BJ (cell line): ENCODE measurements at regions not wholly inside any gene's neighbourhood (a gene's known extent, or its start where the extent isn't known, plus 50 kb on each side); places are given as distances from the start of the nearest gene placed in this dataset.

Experiments
- CTCF ChIA-PET: fragments of 350-600 bp; formaldehyde crosslinking; extraction: SDS; loops from one replicate; lab custom pipeline; 2021; ENCODE audit warnings: antibody characterized with exemption, inconsistent platforms; lab: Yijun Ruan, JAX
- POLR2A ChIA-PET: fragments of 300-600 bp; sonication (Branson Sonifier 250); formaldehyde crosslinking; extraction: SDS; loops from one replicate; lab custom pipeline; 2021; ENCODE audit warnings: antibody characterized with exemption; lab: Charles Lee
- DNase-seq: peaks from one replicate; pipeline ENCODE4 v3.0.0-alpha.2; 2011; ENCODE audit warnings: low read depth
- H3K27me3 ChIP-seq: 2 replicates; pipeline ENCODE4 v1.6.0; 2011; ENCODE audit warnings: low read length; ENCODE audit not compliant: control insufficient read depth, insufficient read depth
- H3K36me3 ChIP-seq: 2 replicates; pipeline ENCODE4 v1.5.1; 2011; ENCODE audit warnings: low read length; ENCODE audit not compliant: control insufficient read depth, insufficient read depth
- H3K4me3 ChIP-seq: 2 replicates; pipeline ENCODE4 v1.5.1; 2011; ENCODE audit warnings: low read depth, mild to moderate bottlenecking, control low read depth, low read length
- TF ChIP-seq, protein P1 (sequence below): IDR thresholded peaks from 2 replicates; pipeline ENCODE4 v1.5.1; 2011; ENCODE audit warnings: low read depth, mild to moderate bottlenecking, control low read depth, inconsistent platforms, low read length, moderate library complexity; ENCODE audit not compliant: insufficient read depth

DNA sequence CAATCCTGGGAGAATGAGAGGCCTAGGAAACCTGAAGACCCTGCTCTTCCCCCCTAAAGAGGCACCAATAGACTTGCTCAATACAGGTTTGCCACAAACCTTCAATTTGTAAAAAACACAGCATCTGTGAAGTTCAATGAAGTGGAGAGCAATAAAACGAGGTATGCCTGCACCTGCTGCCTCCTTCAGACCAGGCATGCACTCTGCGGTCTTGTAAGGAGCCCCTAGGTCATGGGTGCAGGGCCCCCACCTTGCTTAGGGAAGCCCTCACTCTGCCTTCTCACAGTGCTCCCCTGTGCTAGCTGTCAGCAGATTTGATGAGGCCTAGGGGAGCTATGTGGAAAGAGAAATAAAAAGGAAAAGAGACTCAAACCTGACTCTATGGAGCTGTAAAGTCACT lies 72.1 kb upstream of the GALNT10 start:
- peaks cover 2% of the 10 kb centered on the region; the same call in 1 of the 2 replicates for H3K27me3 ChIP-seq
- no peaks in the 10 kb centered on the region for H3K36me3 ChIP-seq
- ChIA-PET CTCF (no interaction called here), POLR2A (no interaction called here)
- DNase-seq = no peak
- TF ChIP-seq, protein P1, sequence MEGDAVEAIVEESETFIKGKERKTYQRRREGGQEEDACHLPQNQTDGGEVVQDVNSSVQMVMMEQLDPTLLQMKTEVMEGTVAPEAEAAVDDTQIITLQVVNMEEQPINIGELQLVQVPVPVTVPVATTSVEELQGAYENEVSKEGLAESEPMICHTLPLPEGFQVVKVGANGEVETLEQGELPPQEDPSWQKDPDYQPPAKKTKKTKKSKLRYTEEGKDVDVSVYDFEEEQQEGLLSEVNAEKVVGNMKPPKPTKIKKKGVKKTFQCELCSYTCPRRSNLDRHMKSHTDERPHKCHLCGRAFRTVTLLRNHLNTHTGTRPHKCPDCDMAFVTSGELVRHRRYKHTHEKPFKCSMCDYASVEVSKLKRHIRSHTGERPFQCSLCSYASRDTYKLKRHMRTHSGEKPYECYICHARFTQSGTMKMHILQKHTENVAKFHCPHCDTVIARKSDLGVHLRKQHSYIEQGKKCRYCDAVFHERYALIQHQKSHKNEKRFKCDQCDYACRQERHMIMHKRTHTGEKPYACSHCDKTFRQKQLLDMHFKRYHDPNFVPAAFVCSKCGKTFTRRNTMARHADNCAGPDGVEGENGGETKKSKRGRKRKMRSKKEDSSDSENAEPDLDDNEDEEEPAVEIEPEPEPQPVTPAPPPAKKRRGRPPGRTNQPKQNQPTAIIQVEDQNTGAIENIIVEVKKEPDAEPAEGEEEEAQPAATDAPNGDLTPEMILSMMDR = no peak
- H3K4me3 ChIP-seq = no peak overlapping the region

DNA sequence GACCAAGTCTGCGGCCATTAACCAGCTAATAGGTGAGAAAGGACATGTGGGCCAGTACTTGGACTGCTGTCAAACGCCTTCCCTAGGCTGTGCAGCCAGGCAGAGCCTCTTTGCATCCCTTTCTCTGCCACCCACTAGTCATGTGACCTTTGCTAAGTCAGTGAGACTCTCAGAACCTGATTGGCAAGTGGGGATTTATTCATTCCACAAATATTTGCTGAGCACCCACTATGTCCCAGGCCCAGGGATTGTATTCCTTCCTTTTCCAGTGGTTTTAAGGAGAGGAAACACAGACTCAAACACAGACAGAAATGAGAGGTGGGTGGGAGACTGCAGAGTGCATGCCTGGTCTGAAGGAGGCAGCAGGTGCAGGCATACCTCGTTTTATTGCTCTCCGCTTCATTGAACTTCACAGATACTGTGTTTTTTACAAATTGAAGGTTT lies 71.6 kb upstream of the GALNT10 start:
- CTCF ChIA-PET = interaction anchor here (0.5 kb wide), 1 partner anchor 478 kb away, joined by 3 read pairs; no protein-coding TSS in a partner anchor
- no peak for DNase-seq

DNA sequence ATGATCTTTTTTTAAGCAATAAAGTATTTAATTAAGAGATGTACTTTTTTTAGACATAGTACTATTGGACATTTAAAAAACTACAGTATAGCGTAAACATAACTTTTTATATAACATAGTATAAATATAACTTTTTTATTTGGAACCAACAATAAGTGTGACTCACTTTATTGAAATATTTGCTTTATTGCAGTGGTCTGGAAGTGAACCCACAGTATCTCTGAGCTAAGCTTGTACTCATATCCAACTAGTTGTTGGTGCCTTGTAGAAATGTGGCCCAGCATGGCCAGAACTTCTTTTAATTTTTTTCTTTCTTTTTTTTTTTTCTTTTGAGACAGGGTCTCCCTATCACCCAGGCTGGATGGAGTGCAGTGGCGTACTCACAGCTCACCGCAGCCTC lies 61.5 kb upstream of the GALNT10 start:
- DNase-seq = no peak
- Histone ChIP-seq H3K36me3 (no peaks in the 10 kb centered on the region), H3K4me3 (no peak overlapping the region), H3K27me3 (no peaks in the 10 kb centered on the region; the same call in 1 of the 2 replicates)
- POLR2A ChIA-PET = no interaction called here
- TF ChIP-seq, protein P1 = no peak
- CTCF ChIA-PET = no interaction called here

More for the DNA sequence above, 71.6 kb upstream of the GALNT10 start:
- Histone ChIP-seq H3K27me3 (peaks cover 2% of the 10 kb centered on the region; the same call in 1 of the 2 replicates), H3K4me3 (no peak overlapping the region), H3K36me3 (no peaks in the 10 kb centered on the region)
- TF ChIP-seq, protein P1 = no peak
- POLR2A ChIA-PET = no interaction called here

DNA sequence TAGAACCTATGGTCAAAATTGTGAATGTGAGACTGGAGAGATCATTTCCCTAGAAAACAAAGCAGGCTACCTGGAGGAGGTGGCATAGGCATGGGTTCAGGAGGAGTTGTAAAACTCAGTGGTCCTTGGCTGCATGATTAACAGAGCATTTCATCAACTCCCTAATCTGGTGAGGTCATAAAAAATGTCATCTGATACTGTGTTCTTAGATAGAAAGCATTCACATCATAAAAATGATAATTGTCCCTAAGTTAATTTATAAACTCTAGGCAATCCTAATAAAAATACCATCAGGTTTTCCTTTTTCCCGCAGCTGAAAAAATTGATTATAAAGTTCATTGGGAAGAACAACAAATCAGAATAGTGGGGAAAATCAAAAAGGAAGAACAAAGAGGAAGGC lies 60.6 kb upstream of the GALNT10 start:
- ChIA-PET POLR2A (no interaction called here), CTCF (interaction anchor here (1.2 kb wide), 1 partner anchor 18 kb away, joined by 3 read pairs; no protein-coding TSS in a partner anchor)
- TF ChIP-seq, protein P1 = no peak
- H3K36me3 ChIP-seq = no peaks in the 10 kb centered on the region
- H3K4me3 ChIP-seq = no peak overlapping the region
- no peak for DNase-seq
- no peaks in the 10 kb centered on the region; the same call in 1 of the 2 replicates for H3K27me3 ChIP-seq

DNA sequence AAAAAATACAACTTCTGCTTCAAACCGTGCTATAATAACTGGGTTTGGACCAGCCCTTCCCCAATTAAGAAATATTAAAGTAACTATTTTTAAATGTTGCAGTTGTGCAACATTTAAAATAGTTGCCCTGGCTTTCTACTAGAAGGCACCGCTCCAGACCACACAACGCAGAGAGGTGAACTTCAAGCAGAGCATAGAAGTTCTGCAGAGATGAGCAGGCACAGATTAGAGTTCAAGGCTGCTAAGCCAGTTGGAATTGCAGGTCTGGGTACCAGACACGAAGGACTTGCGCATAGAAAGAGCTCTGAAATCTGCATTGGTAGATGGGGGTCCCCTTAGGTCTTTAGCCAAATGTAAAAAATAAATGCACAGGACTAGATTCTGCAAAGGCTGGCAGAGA lies 58.7 kb upstream of the GALNT10 start:
- Histone ChIP-seq H3K4me3 (no peak overlapping the region), H3K27me3 (no peaks in the 10 kb centered on the region; the same call in 1 of the 2 replicates), H3K36me3 (no peaks in the 10 kb centered on the region)
- POLR2A ChIA-PET = no interaction called here
- no peak for DNase-seq
- TF ChIP-seq, protein P1 = no peak
- CTCF ChIA-PET = no interaction called here
